Astrocyte (in vitro differentiated cells and primary cell): ENCODE measurements at regions not wholly inside any gene's neighbourhood (a gene's known extent, or its start where the extent isn't known, plus 50 kb on each side); places are given as distances from the start of the nearest gene placed in this dataset.

Source experiments
- EZH2 ChIP-seq: IDR thresholded peaks from 2 replicates; pipeline ENCODE4 v1.6.1; 2012; ENCODE audit warnings: mild to moderate bottlenecking, low read length, inconsistent platforms; ENCODE audit not compliant: insufficient read depth
- TF ChIP-seq, protein P1 (sequence below): IDR thresholded peaks from 2 replicates; pipeline ENCODE4 v1.5.1; 2011; ENCODE audit warnings: low read depth, mild to moderate bottlenecking, inconsistent platforms, low read length, moderate library complexity; ENCODE audit not compliant: insufficient read depth

- TF ChIP-seq EZH2 = no peak
- TF ChIP-seq, protein P1, sequence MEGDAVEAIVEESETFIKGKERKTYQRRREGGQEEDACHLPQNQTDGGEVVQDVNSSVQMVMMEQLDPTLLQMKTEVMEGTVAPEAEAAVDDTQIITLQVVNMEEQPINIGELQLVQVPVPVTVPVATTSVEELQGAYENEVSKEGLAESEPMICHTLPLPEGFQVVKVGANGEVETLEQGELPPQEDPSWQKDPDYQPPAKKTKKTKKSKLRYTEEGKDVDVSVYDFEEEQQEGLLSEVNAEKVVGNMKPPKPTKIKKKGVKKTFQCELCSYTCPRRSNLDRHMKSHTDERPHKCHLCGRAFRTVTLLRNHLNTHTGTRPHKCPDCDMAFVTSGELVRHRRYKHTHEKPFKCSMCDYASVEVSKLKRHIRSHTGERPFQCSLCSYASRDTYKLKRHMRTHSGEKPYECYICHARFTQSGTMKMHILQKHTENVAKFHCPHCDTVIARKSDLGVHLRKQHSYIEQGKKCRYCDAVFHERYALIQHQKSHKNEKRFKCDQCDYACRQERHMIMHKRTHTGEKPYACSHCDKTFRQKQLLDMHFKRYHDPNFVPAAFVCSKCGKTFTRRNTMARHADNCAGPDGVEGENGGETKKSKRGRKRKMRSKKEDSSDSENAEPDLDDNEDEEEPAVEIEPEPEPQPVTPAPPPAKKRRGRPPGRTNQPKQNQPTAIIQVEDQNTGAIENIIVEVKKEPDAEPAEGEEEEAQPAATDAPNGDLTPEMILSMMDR = no peak
These were observed 183.4 kb upstream of the SULF2 start for GRCh38 chr20:47968541-47969310.
